ENCODE measurements at regions not wholly inside any gene's neighbourhood (a gene's known extent, or its start where the extent isn't known, plus 50 kb on each side); places are given as distances from the start of the nearest gene placed in this dataset.

DNA sequence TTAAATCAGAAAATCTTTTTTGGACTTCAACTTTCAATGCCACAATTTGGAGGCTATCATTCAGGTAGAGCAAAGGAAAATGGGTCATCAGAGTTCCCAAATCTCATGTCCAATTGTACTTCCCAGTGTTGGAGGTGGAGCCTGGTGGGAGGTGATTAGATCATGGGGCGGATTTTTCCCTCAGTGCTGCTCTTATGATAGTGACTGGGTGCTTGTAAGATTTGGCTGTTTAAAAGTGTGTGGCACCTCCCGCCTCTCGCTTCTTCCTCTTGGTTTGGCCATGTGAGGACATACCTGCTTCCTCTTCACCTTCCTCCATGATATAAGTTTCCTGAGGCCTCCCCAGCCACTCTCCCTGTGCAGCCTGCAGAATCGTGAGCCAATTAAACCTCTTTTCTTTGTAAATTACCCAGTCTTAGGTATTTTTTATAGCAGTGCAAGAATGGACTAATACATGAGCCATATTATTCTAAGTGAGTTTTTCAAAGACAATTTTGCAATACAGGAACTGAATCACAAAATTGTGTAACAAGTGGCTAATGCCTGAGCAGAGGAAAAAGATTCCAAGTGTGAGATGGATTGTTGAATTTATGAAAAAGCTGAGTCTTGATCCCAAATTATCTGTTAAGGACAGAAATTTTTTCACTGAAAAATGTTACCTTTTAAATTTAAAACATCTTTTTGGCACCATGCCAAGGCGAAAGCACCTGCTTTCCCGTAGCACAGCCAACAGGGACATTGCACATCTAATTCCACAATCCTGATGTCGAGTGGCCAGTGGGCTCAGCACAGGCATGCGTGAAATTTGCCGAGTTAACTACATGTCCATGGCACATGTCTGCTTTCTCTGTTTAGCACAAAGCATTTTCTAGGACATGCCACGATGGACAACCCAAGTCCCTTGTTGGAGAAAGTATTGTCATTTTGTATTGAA lies 150.9 kb downstream of the COL6A3 start:
- no peak for TF ChIP-seq POLR2A (IDR thresholded peaks at IDR 0.05)
- TF ChIP-seq, protein P1, sequence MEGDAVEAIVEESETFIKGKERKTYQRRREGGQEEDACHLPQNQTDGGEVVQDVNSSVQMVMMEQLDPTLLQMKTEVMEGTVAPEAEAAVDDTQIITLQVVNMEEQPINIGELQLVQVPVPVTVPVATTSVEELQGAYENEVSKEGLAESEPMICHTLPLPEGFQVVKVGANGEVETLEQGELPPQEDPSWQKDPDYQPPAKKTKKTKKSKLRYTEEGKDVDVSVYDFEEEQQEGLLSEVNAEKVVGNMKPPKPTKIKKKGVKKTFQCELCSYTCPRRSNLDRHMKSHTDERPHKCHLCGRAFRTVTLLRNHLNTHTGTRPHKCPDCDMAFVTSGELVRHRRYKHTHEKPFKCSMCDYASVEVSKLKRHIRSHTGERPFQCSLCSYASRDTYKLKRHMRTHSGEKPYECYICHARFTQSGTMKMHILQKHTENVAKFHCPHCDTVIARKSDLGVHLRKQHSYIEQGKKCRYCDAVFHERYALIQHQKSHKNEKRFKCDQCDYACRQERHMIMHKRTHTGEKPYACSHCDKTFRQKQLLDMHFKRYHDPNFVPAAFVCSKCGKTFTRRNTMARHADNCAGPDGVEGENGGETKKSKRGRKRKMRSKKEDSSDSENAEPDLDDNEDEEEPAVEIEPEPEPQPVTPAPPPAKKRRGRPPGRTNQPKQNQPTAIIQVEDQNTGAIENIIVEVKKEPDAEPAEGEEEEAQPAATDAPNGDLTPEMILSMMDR (IDR thresholded peaks at IDR 0.05), result no peak
